Adrenal gland (tissue), 9 donors: ENCODE measurements at regions not wholly inside any gene's neighbourhood (a gene's known extent, or its start where the extent isn't known, plus 50 kb on each side); places are given as distances from the start of the nearest gene placed in this dataset.
"Not testable (repeated sequence)": the region's sequence is repeated elsewhere in the genome, so short reads cannot be mapped to it uniquely, and the experiment has no call there.

Experiments used
- DNase-seq, 7 donors: peaks; one replicate each; pipeline ENCODE4 v3.0.0-alpha.2; 2019 to 2020
- H3K27ac ChIP-seq, 5 donors: fragments of 200-600 bp; sonication (generic) in 4 of 5; 1 replicate in 3 of 5; 2 replicates in 2 of 5; pipeline versions ENCODE4 v1.5.1 to v1.8.0; 2016 to 2020; ENCODE audit warnings: mild to moderate bottlenecking in 1 of 5
- H3K27me3 ChIP-seq: fragments of 200-600 bp; 2 replicates; pipeline ENCODE4 v1.8.0; 2021
- H3K36me3 ChIP-seq, 2 donors: fragments of 200-600 bp; replicated peaks in 1 of 2; 1 replicate in 1 of 2; 2 replicates in 1 of 2; pipeline versions ENCODE4 v1.5.1 to v1.8.0; 2018 to 2022
- H3K4me1 ChIP-seq, 2 donors: fragments of 200-600 bp; replicated peaks in 1 of 2; 1 replicate in 1 of 2; 2 replicates in 1 of 2; pipeline versions ENCODE4 v1.5.1 to v1.8.0; 2018 to 2021
- H3K4me3 ChIP-seq, 4 donors: fragments of 200-600 bp; sonication (generic) in 3 of 4; one replicate each; pipeline ENCODE4 v1.5.1; 2016 to 2018
- H3K9me3 ChIP-seq, 3 donors: fragments of 200-600 bp; sonication (generic) in 1 of 3; replicated peaks in 1 of 3; 1 replicate in 2 of 3; 2 replicates in 1 of 3; pipeline versions ENCODE4 v1.5.1 to v1.8.0; 2016 to 2021
- POLR2A ChIP-seq, 2 donors: fragments of 450-650 bp; IDR thresholded peaks; one replicate each; pipeline ENCODE4 v1.6.1; 2017; ENCODE audit warnings: antibody characterized with exemption in 2 of 2, mild to moderate bottlenecking in 2 of 2, moderate library complexity in 1 of 2
- WGBS, 4 donors: extraction: QIAGEN DNeasy Blood & Tissue Kit in 2 of 4; methylation state at CpG; one replicate each; pipeline versions ENCODE4 v1.1.5 to v1.1.7; 2013 to 2017; 5-methylcytosine and 5-hydroxymethylcytosine counted together
- intact Hi-C, 2 donors: fragments of 100-400 bp; cut with DNase I; formaldehyde crosslinking; loops; one replicate each; pipeline versions ENCODE4 v1.14.1 to v1.15.0; 2022 to 2023
- TF ChIP-seq, protein P1 (sequence below), 6 experiments: fragments of 450-650 bp in 4 of 6; fragments of 200-600 bp in 2 of 6; sonication (generic) in 1 of 6; IDR thresholded peaks; 1 replicate in 5 of 6; 2 replicates in 1 of 6; pipeline versions ENCODE4 v1.5.1 to v1.8.0; 2016 to 2021; ENCODE audit warnings: antibody characterized with exemption in 6 of 6, mild to moderate bottlenecking in 2 of 6, moderate library complexity in 1 of 6
- donor health status: healthy with polysubstance abuse.
- donor health status: Bipolar disorder and iron deficiency.
- donor health status: DM: yes; HTN: yes; CAD: no.
- donor health status: DM: no; HTN: no; CAD: no.
- donor health status: DM: no; HTN: no; CAD: no.

DNA sequence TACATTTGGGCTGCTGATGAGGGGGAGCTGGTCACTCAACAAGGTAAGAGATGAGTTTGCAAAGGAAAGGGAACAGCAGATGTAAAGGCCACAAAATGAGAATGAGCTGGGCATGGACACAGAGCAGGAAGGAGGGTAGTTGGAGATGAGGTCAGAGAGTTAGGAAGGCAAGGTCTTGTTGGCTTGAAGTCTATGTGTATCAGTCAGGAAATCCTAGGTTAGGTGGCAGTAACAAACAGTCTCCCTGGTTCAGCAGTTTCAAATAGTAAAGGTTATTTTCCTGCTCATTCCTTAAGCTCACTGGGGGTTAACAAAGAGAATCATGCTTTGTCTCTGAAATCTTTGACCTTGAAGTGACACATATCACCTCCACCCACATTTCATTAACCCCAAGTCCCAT, 58.3 kb upstream of the ARL4C start:
- Histone ChIP-seq H3K36me3 (no peaks in the 10 kb centered on the region), H3K9me3 (no peaks in the 10 kb centered on the region), H3K4me3 (no peak overlapping the region), H3K27me3 (peaks cover 2% of the 10 kb centered on the region), H3K4me1 (peaks cover 0 to 6% of the 10 kb centered on the region in 2 donors), H3K27ac (no peak overlapping the region)
- intact Hi-C loops, result no loop called here
- no peak for TF ChIP-seq POLR2A (IDR thresholded peaks at IDR 0.05)
- TF ChIP-seq, protein P1, sequence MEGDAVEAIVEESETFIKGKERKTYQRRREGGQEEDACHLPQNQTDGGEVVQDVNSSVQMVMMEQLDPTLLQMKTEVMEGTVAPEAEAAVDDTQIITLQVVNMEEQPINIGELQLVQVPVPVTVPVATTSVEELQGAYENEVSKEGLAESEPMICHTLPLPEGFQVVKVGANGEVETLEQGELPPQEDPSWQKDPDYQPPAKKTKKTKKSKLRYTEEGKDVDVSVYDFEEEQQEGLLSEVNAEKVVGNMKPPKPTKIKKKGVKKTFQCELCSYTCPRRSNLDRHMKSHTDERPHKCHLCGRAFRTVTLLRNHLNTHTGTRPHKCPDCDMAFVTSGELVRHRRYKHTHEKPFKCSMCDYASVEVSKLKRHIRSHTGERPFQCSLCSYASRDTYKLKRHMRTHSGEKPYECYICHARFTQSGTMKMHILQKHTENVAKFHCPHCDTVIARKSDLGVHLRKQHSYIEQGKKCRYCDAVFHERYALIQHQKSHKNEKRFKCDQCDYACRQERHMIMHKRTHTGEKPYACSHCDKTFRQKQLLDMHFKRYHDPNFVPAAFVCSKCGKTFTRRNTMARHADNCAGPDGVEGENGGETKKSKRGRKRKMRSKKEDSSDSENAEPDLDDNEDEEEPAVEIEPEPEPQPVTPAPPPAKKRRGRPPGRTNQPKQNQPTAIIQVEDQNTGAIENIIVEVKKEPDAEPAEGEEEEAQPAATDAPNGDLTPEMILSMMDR (IDR thresholded peaks at IDR 0.05), result no peak
- DNase-seq, result no peak

DNA sequence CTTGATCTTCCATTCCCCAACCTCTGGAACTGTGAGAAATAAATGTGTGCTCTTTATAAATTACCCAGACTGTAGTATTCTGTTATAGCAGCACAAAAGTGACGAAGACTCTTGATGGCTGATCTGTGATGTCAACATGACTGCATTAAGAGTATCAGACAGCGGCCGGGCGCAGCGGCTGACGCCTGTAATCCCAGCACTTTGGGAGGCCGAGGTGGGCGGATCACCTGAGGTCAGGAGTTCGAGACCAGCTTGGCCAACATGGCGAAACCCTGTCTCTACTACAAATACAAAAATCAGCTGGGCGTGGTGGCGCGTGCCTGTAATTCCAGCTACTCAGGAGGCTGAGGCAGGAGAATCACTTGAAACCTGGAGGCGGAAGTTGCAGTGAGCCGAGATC, 56.3 kb upstream of the ARL4C start:
- H3K9me3 ChIP-seq, H3K36me3 ChIP-seq, H3K27me3 ChIP-seq, H3K4me3 ChIP-seq, H3K27ac ChIP-seq, DNase-seq, H3K4me1 ChIP-seq: not testable (repeated sequence)
- intact Hi-C loops, result loop anchor here in 1 of 2 donors (5.0 kb wide), 1 partner anchor 499 kb away; no protein-coding TSS in a partner anchor
- WGBS, 4 donors, result 96 to 97% (median 96%) methylated on average over 15 of the region's 15 CpGs

DNA sequence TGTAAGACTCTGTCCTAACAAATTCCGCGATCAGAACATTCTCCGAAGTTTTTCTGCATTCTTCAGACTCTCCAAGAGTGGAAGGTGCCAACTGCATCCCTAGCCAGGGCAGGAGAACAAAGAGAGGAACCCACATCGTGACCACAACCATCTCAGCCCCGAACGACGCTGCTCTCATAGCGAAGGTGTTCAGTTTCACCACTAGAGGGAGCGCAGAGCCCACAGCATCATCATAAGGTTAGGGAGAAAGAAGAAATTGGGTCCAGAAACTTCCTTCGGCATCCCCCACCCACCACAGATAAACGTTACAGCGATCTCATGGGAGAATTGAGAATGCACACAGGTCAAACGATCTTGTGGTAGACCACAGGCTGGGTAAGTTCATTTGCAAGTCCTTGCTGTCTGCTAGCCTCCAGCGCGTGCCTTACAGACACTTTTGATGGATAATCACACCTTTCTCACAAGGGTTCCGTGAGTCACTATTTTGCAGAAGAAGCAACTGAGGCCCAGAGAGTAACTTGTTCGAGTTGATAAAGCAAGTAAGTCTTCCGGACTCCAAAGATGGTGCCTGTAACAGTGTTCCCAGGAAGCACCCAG, 53.7 kb upstream of the ARL4C start:
- TF ChIP-seq POLR2A (IDR thresholded peaks at IDR 0.05), result no peak
- TF ChIP-seq, protein P1 (IDR thresholded peaks at IDR 0.05), result peak; percentile 89 to 99 (median 95)
- peaks cover 0 to 6% of the 10 kb centered on the region in 2 donors for H3K4me1 ChIP-seq
- no peaks in the 10 kb centered on the region for H3K9me3 ChIP-seq
- 6 to 21% (median 18%) methylated on average over 14 to 18 of the region's 18 CpGs for WGBS, 4 donors
- no peaks in the 10 kb centered on the region for H3K36me3 ChIP-seq
- DNase-seq, result peak; percentile 61 to 82 (median 67)
- H3K4me3 ChIP-seq, result no peak overlapping the region
- intact Hi-C loops, result loop anchor here in 1 of 2 donors (2.0 to 5.0 kb wide), 2 partner anchors 502 to 566 kb away; no protein-coding TSS in a partner anchor
- H3K27ac ChIP-seq, result no peak overlapping the region
- peaks cover 5% of the 10 kb centered on the region for H3K27me3 ChIP-seq

DNA sequence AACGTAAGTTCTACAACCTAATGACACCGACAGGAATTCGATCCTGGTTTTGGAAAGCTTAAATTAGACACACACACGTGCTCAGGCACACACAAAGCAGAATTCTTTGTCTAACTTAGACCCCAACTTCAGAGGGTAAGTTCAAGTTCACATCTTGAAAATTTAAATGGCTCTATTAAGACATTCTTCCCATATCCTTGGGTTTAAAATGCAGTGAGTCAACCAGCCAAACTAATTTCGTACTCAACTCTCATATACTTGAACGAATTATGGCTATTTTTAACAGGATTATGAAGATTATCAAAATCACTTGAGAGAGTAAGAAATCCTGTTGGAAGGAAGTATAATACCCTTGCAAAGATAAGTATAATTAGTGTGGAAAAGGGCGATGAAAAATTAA, 53.2 kb upstream of the ARL4C start:
- intact Hi-C loops, result loop anchor here in 1 of 2 donors (2.0 to 5.0 kb wide), 2 partner anchors 502 to 567 kb away; no protein-coding TSS in a partner anchor
- WGBS, 4 donors, result 68 to 76% (median 73%) methylated on average over 7 of the region's 7 CpGs
- DNase-seq, result no peak
- Histone ChIP-seq H3K4me1 (peaks cover 0 to 6% of the 10 kb centered on the region in 2 donors), H3K4me3 (no peak overlapping the region), H3K36me3 (no peaks in the 10 kb centered on the region), H3K27ac (no peak overlapping the region), H3K9me3 (no peaks in the 10 kb centered on the region), H3K27me3 (peaks cover 5% of the 10 kb centered on the region)
- TF ChIP-seq POLR2A (IDR thresholded peaks at IDR 0.05), result no peak
- TF ChIP-seq, protein P1 (IDR thresholded peaks at IDR 0.05), result no peak
